Endodermal cell (in vitro differentiated cells): ENCODE measurements at regions not wholly inside any gene's neighbourhood (a gene's known extent, or its start where the extent isn't known, plus 50 kb on each side); places are given as distances from the start of the nearest gene placed in this dataset.

Experiments used
- DNase-seq: peaks from one replicate; pipeline ENCODE4 v3.0.0-alpha.2; 2017
- H3K27ac ChIP-seq: 2 replicates; pipeline ENCODE4 v1.5.1; 2013; ENCODE audit warnings: mild to moderate bottlenecking, low read depth, low read length, moderate library complexity
- H3K27me3 ChIP-seq: 2 replicates; pipeline ENCODE4 v1.6.1; 2013; ENCODE audit warnings: mild to moderate bottlenecking, low read length, moderate library complexity; ENCODE audit not compliant: insufficient read depth, control insufficient read depth, poor library complexity, severe bottlenecking
- H3K36me3 ChIP-seq: 2 replicates; pipeline ENCODE4 v1.7.0; 2013; ENCODE audit warnings: mild to moderate bottlenecking, low read length, moderate library complexity; ENCODE audit not compliant: control insufficient read depth, insufficient read depth
- H3K4me1 ChIP-seq: one replicate; pipeline ENCODE4 v1.7.0; 2013; ENCODE audit warnings: low read length; ENCODE audit not compliant: control insufficient read depth, insufficient read depth
- H3K4me3 ChIP-seq: 2 replicates; pipeline ENCODE4 v1.5.1; 2013; ENCODE audit warnings: mild to moderate bottlenecking, low read length, moderate library complexity
- H3K9ac ChIP-seq: 2 replicates; pipeline ENCODE4 v1.6.1; 2013; ENCODE audit warnings: mild to moderate bottlenecking, low read length, moderate library complexity; ENCODE audit not compliant: poor library complexity, severe bottlenecking; ENCODE audit errors: extremely low read depth
- H3K9me3 ChIP-seq: 2 replicates; pipeline ENCODE4 v1.6.1; 2013; ENCODE audit warnings: mild to moderate bottlenecking, low read length, moderate library complexity; ENCODE audit not compliant: control insufficient read depth
- H3K27ac Mint-ChIP-seq: 2 replicates; pipeline ENCODE4 v1.8.0; 2020; ENCODE audit warnings: mixed read lengths
- H3K27me3 Mint-ChIP-seq: 2 replicates; pipeline ENCODE4 v1.8.0; 2021; ENCODE audit warnings: mild to moderate bottlenecking, mixed read lengths; ENCODE audit not compliant: insufficient read depth
- H3K36me3 Mint-ChIP-seq: 2 replicates; pipeline ENCODE4 v1.8.0; 2020; ENCODE audit warnings: low read depth, mixed read lengths
- H3K4me1 Mint-ChIP-seq: 2 replicates; pipeline ENCODE4 v1.8.0; 2020; ENCODE audit warnings: mixed read lengths
- H3K4me3 Mint-ChIP-seq: 2 replicates; pipeline ENCODE4 v1.8.0; 2020; ENCODE audit warnings: mild to moderate bottlenecking, moderate library complexity, mixed read lengths
- H3K9me3 Mint-ChIP-seq: 2 replicates; pipeline ENCODE4 v1.8.0; 2020; ENCODE audit warnings: mild to moderate bottlenecking, mixed read lengths
- WGBS, 2 experiments: methylation state at CpG; one replicate each; pipeline versions ENCODE4 v1.1.5 to v1.1.7; 2013; ENCODE audit warnings: missing lambda C conversion rate in 2 of 2, mixed read lengths in 1 of 2; ENCODE audit not compliant: insufficient coverage in 1 of 2, insufficient read length in 1 of 2; 5-methylcytosine and 5-hydroxymethylcytosine counted together
- TF ChIP-seq, protein P1 (sequence below): fragments of 200-600 bp; sonication (generic); conservative IDR thresholded peaks from 2 replicates; pipeline ENCODE4 v1.5.0; 2021; ENCODE audit warnings: antibody characterized with exemption, mild to moderate bottlenecking

DNA sequence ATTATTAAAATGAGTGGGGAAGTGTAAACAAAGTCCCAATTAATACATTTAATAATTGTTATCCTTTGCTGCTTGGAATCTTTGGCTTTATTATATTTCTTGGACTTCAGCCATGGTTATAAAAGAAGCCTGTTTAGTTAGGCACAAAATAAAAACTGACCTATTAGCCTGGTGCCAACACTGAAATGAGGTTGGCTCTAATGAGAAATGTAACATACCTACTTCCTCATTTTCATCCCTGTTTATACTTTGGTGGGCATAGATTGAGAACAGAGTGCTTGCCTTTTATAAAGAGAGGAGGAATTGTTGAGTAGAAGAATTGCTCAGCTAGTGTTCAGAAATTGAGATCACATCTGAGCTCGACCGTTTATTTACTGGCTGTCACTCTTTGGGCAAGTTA, 471.3 kb downstream of the UTRN start:
- Histone ChIP-seq H3K9ac (no peak overlapping the region), H3K4me1 (no peaks in the 10 kb centered on the region), H3K36me3 (peaks cover 21% of the 10 kb centered on the region), H3K9me3 (no peaks in the 10 kb centered on the region), H3K4me3 (no peak overlapping the region), H3K27me3 (no peaks in the 10 kb centered on the region), H3K27ac (no peak overlapping the region)
- TF ChIP-seq, protein P1, sequence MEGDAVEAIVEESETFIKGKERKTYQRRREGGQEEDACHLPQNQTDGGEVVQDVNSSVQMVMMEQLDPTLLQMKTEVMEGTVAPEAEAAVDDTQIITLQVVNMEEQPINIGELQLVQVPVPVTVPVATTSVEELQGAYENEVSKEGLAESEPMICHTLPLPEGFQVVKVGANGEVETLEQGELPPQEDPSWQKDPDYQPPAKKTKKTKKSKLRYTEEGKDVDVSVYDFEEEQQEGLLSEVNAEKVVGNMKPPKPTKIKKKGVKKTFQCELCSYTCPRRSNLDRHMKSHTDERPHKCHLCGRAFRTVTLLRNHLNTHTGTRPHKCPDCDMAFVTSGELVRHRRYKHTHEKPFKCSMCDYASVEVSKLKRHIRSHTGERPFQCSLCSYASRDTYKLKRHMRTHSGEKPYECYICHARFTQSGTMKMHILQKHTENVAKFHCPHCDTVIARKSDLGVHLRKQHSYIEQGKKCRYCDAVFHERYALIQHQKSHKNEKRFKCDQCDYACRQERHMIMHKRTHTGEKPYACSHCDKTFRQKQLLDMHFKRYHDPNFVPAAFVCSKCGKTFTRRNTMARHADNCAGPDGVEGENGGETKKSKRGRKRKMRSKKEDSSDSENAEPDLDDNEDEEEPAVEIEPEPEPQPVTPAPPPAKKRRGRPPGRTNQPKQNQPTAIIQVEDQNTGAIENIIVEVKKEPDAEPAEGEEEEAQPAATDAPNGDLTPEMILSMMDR = no peak
- no peak overlapping the region for H3K27ac Mint-ChIP-seq
- H3K9me3 Mint-ChIP-seq = no peaks in the 10 kb centered on the region
- H3K4me3 Mint-ChIP-seq = no peak overlapping the region
- H3K4me1 Mint-ChIP-seq = peaks cover 7% of the 10 kb centered on the region
- peaks cover 19% of the 10 kb centered on the region for H3K36me3 Mint-ChIP-seq
- 98 to 100% methylated on average over 2 of the region's 2 CpGs for WGBS, 2 experiments
- DNase-seq = no peak
- H3K27me3 Mint-ChIP-seq = no peaks in the 10 kb centered on the region

DNA sequence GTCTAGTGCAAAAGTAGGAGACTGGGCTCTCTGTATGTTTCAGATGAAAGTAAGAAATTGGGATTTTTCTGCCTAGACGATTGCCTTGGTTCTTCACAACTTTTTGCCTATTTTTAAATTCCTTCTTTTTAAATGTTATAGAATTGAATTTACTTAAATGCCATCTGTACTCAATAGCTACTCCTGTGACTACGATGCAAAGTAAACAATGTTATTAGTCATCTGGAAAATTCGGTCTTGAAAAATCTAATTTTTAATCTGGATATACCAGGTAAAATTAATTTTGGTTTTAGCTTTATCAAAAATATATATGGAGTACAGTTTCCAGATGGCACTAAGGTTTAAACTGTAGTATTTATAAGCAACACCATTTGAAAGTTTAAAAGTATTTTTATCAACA, 472.2 kb downstream of the UTRN start:
- H3K9me3 Mint-ChIP-seq = no peaks in the 10 kb centered on the region
- no peak overlapping the region for H3K27ac Mint-ChIP-seq
- Histone ChIP-seq H3K9ac (no peak overlapping the region), H3K27me3 (no peaks in the 10 kb centered on the region), H3K36me3 (peaks cover 18% of the 10 kb centered on the region), H3K4me3 (no peak overlapping the region), H3K27ac (no peak overlapping the region), H3K9me3 (no peaks in the 10 kb centered on the region), H3K4me1 (no peaks in the 10 kb centered on the region)
- 91 to 100% methylated on average over 1 to 3 of the region's 3 CpGs for WGBS, 2 experiments
- H3K4me3 Mint-ChIP-seq = no peak overlapping the region
- H3K36me3 Mint-ChIP-seq = peaks cover 19% of the 10 kb centered on the region
- TF ChIP-seq, protein P1 = no peak
- H3K27me3 Mint-ChIP-seq = no peaks in the 10 kb centered on the region
- peaks cover 3% of the 10 kb centered on the region for H3K4me1 Mint-ChIP-seq
- no peak for DNase-seq

DNA sequence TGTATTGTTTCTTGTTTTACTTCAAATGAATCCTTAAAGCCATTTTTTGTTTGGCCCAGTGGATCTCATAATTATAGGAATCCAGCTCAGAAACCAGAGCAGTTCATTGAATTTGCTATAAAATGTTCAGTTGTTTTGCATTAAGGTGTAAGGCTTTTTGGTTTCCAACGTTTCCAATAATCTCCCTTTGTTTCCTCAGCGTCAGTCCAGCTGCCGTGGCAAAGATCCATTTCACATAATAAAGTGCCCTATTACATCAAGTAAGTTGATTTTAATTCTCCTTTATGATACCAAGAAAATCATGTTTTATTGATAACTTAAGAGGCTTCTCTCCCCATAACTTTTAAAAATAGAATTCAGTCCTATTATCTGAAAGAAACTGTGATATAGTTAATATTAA, 472.6 kb downstream of the UTRN start:
- TF ChIP-seq, protein P1 = no peak
- no peaks in the 10 kb centered on the region for H3K27me3 Mint-ChIP-seq
- DNase-seq = no peak
- Histone ChIP-seq H3K9ac (no peak overlapping the region), H3K4me1 (no peaks in the 10 kb centered on the region), H3K27me3 (no peaks in the 10 kb centered on the region), H3K27ac (no peak overlapping the region), H3K9me3 (no peaks in the 10 kb centered on the region), H3K4me3 (no peak overlapping the region), H3K36me3 (peaks cover 14% of the 10 kb centered on the region)
- peaks cover under 1% of the 10 kb centered on the region for H3K4me1 Mint-ChIP-seq
- H3K27ac Mint-ChIP-seq = no peak overlapping the region
- H3K9me3 Mint-ChIP-seq = no peaks in the 10 kb centered on the region
- 92 to 100% methylated on average over 3 of the region's 3 CpGs for WGBS, 2 experiments
- no peak overlapping the region for H3K4me3 Mint-ChIP-seq
- peaks cover 16% of the 10 kb centered on the region for H3K36me3 Mint-ChIP-seq
